Central memory CD8-positive, alpha-beta T cell (primary cell): ENCODE measurements at regions not wholly inside any gene's neighbourhood (a gene's known extent, or its start where the extent isn't known, plus 50 kb on each side); places are given as distances from the start of the nearest gene placed in this dataset.

Experiments
- ATAC-seq: fragments of 150-1000 bp; cut with Tn5 transposase; replicated peaks from 2 replicates; pipeline ENCODE4 v1.10.0; 2022; ENCODE audit warnings: mild to moderate bottlenecking, moderate FRiP score, moderate number of reproducible peaks; ENCODE audit not compliant: poor library complexity, severe bottlenecking; ENCODE audit errors: extremely low read depth
- DNase-seq, 2 donors: peaks; one replicate each; pipeline ENCODE4 v3.0.0; 2021; ENCODE audit warnings: low spot score in 2 of 2
- H3K27ac Mint-ChIP-seq: one replicate; pipeline ENCODE4 v1.8.0; 2022; ENCODE audit warnings: low read depth, mild to moderate bottlenecking, moderate library complexity, mixed read lengths
- H3K27me3 Mint-ChIP-seq: one replicate; pipeline ENCODE4 v1.8.0; 2022; ENCODE audit warnings: mixed read lengths
- H3K36me3 Mint-ChIP-seq: one replicate; pipeline ENCODE4 v1.8.0; 2022; ENCODE audit warnings: mild to moderate bottlenecking, moderate library complexity, mixed read lengths; ENCODE audit not compliant: insufficient read depth
- H3K4me1 Mint-ChIP-seq: one replicate; pipeline ENCODE4 v1.8.0; 2022; ENCODE audit warnings: mixed read lengths
- H3K4me3 Mint-ChIP-seq: one replicate; pipeline ENCODE4 v1.8.0; 2022; ENCODE audit warnings: mild to moderate bottlenecking, moderate library complexity, mixed read lengths
- H3K9me3 Mint-ChIP-seq: one replicate; pipeline ENCODE4 v1.8.0; 2022; ENCODE audit warnings: mixed read lengths

- Mint-ChIP-seq H3K4me1 (no peaks in the 10 kb centered on the region), H3K27ac (no peak overlapping the region), H3K4me3 (no peak overlapping the region), H3K27me3 (no peaks in the 10 kb centered on the region), H3K9me3 (no peaks in the 10 kb centered on the region), H3K36me3 (no peaks in the 10 kb centered on the region)
- ATAC-seq (no peak), DNase-seq (no peak)
These were observed 187.0 kb downstream of the MID1IP1 start for GRCh38 chrX:38988301-38988700.

- Mint-ChIP-seq H3K27me3 (no peaks in the 10 kb centered on the region), H3K36me3 (no peaks in the 10 kb centered on the region), H3K4me1 (no peaks in the 10 kb centered on the region), H3K4me3 (no peak overlapping the region), H3K9me3 (no peaks in the 10 kb centered on the region), H3K27ac (no peak overlapping the region)
- DNase-seq (no peak), ATAC-seq (no peak)
These were observed 187.8 kb downstream of the MID1IP1 start for GRCh38 chrX:38989076-38989475.

- Mint-ChIP-seq H3K9me3 (no peaks in the 10 kb centered on the region), H3K27me3 (no peaks in the 10 kb centered on the region), H3K4me3 (no peak overlapping the region), H3K27ac (no peak overlapping the region), H3K4me1 (no peaks in the 10 kb centered on the region), H3K36me3 (no peaks in the 10 kb centered on the region)
- ATAC-seq: no peak
- no peak for DNase-seq
These were observed 190.6 kb downstream of the MID1IP1 start for GRCh38 chrX:38991656-38992440.

GRCh38 chrX:38992441-38993096, 191.3 kb downstream of the MID1IP1 start:
- H3K4me1 Mint-ChIP-seq: no peaks in the 10 kb centered on the region
- H3K9me3 Mint-ChIP-seq: no peaks in the 10 kb centered on the region
- H3K27ac Mint-ChIP-seq: no peak overlapping the region
- DNase-seq: no peak
- no peak overlapping the region for H3K4me3 Mint-ChIP-seq
- no peaks in the 10 kb centered on the region for H3K36me3 Mint-ChIP-seq
- ATAC-seq: no peak
- H3K27me3 Mint-ChIP-seq: no peaks in the 10 kb centered on the region

GRCh38 chrX:38993500-38993899, 192.2 kb downstream of the MID1IP1 start:
- no peaks in the 10 kb centered on the region for H3K36me3 Mint-ChIP-seq
- H3K27ac Mint-ChIP-seq: no peak overlapping the region
- ATAC-seq: no peak

GRCh38 chrX:38999099-38999498, 197.8 kb downstream of the MID1IP1 start:
- Mint-ChIP-seq H3K27ac (no peak overlapping the region), H3K36me3 (no peaks in the 10 kb centered on the region), H3K27me3 (no peaks in the 10 kb centered on the region), H3K9me3 (no peaks in the 10 kb centered on the region), H3K4me3 (no peak overlapping the region), H3K4me1 (no peaks in the 10 kb centered on the region)
- no peak for ATAC-seq
- no peak for DNase-seq

More at GRCh38 chrX:38993500-38993899, 192.2 kb downstream of the MID1IP1 start:
- Mint-ChIP-seq H3K4me1 (no peaks in the 10 kb centered on the region), H3K9me3 (no peaks in the 10 kb centered on the region), H3K27me3 (no peaks in the 10 kb centered on the region), H3K4me3 (no peak overlapping the region)
- DNase-seq: no peak

GRCh38 chrX:38999967-39000745, 198.9 kb downstream of the MID1IP1 start:
- Mint-ChIP-seq H3K27ac (no peak overlapping the region), H3K4me3 (no peak overlapping the region), H3K9me3 (no peaks in the 10 kb centered on the region), H3K27me3 (no peaks in the 10 kb centered on the region), H3K4me1 (no peaks in the 10 kb centered on the region), H3K36me3 (no peaks in the 10 kb centered on the region)
- ATAC-seq (no peak), DNase-seq (no peak)

- H3K9me3 Mint-ChIP-seq: no peaks in the 10 kb centered on the region
- ATAC-seq: no peak
- H3K27ac Mint-ChIP-seq: no peak overlapping the region
- H3K4me1 Mint-ChIP-seq: no peaks in the 10 kb centered on the region
- no peak overlapping the region for H3K4me3 Mint-ChIP-seq
- no peaks in the 10 kb centered on the region for H3K27me3 Mint-ChIP-seq
- no peaks in the 10 kb centered on the region for H3K36me3 Mint-ChIP-seq
- no peak for DNase-seq
These were observed 199.5 kb downstream of the MID1IP1 start for GRCh38 chrX:39000802-39001201.

GRCh38 chrX:39002466-39002865, 201.2 kb downstream of the MID1IP1 start:
- no peak overlapping the region for H3K27ac Mint-ChIP-seq
- DNase-seq (no peak), ATAC-seq (no peak)
- H3K4me1 Mint-ChIP-seq: no peaks in the 10 kb centered on the region
- no peaks in the 10 kb centered on the region for H3K27me3 Mint-ChIP-seq
- H3K36me3 Mint-ChIP-seq: no peaks in the 10 kb centered on the region
- no peaks in the 10 kb centered on the region for H3K9me3 Mint-ChIP-seq
- H3K4me3 Mint-ChIP-seq: no peak overlapping the region

GRCh38 chrX:39008549-39008948, 207.3 kb downstream of the MID1IP1 start:
- ATAC-seq (no peak), DNase-seq (no peak)
- Mint-ChIP-seq H3K4me3 (no peak overlapping the region), H3K27ac (no peak overlapping the region), H3K4me1 (no peaks in the 10 kb centered on the region), H3K36me3 (no peaks in the 10 kb centered on the region), H3K9me3 (no peaks in the 10 kb centered on the region), H3K27me3 (no peaks in the 10 kb centered on the region)

- H3K4me3 Mint-ChIP-seq: no peak overlapping the region
- no peaks in the 10 kb centered on the region for H3K27me3 Mint-ChIP-seq
- DNase-seq (no peak), ATAC-seq (no peak)
- no peaks in the 10 kb centered on the region for H3K36me3 Mint-ChIP-seq
- no peaks in the 10 kb centered on the region for H3K9me3 Mint-ChIP-seq
- H3K4me1 Mint-ChIP-seq: no peaks in the 10 kb centered on the region
- no peak overlapping the region for H3K27ac Mint-ChIP-seq
These were observed 210.4 kb downstream of the MID1IP1 start for GRCh38 chrX:39011454-39012221.

- Mint-ChIP-seq H3K9me3 (no peaks in the 10 kb centered on the region), H3K27ac (no peak overlapping the region), H3K4me1 (no peaks in the 10 kb centered on the region), H3K27me3 (no peaks in the 10 kb centered on the region), H3K36me3 (no peaks in the 10 kb centered on the region), H3K4me3 (no peak overlapping the region)
- no peak for DNase-seq
- no peak for ATAC-seq
These were observed 211.4 kb downstream of the MID1IP1 start for GRCh38 chrX:39012621-39013111.
